GM18858 (cell line): ENCODE measurements at regions not wholly inside any gene's neighbourhood (a gene's known extent, or its start where the extent isn't known, plus 50 kb on each side); places are given as distances from the start of the nearest gene placed in this dataset.

Experiments used
- ATAC-seq: cut with Tn5 transposase; IDR thresholded peaks from one replicate; pipeline ENCODE4 v1.9.1; 2021; ENCODE audit not compliant: unreplicated experiment

- no peak for ATAC-seq
Observed at GRCh38 chr1:239868058-239868832, 223.4 kb upstream of the FMN2 start.

GRCh38 chr1:239870194-239870593 lies 221.5 kb upstream of the FMN2 start:
- no peak for ATAC-seq

- ATAC-seq, result no peak
Observed at GRCh38 chr1:239872626-239873025, 219.1 kb upstream of the FMN2 start.

GRCh38 chr1:239874831-239875230 lies 216.9 kb upstream of the FMN2 start:
- ATAC-seq, result no peak

- ATAC-seq, result no peak
Observed at GRCh38 chr1:239879321-239880170, 212.1 kb upstream of the FMN2 start.

- ATAC-seq, result no peak
Observed at GRCh38 chr1:239882967-239883366, 208.7 kb upstream of the FMN2 start.

- no peak for ATAC-seq
Observed at GRCh38 chr1:239884796-239885195, 206.9 kb upstream of the FMN2 start.

GRCh38 chr1:239886266-239886665 lies 205.4 kb upstream of the FMN2 start:
- no peak for ATAC-seq

GRCh38 chr1:239888639-239889038 lies 203.0 kb upstream of the FMN2 start:
- no peak for ATAC-seq

- ATAC-seq, result no peak
Observed at GRCh38 chr1:239891621-239892358, 199.9 kb upstream of the FMN2 start.

GRCh38 chr1:239892602-239893001 lies 199.1 kb upstream of the FMN2 start:
- no peak for ATAC-seq

GRCh38 chr1:239893127-239893731 lies 198.5 kb upstream of the FMN2 start:
- no peak for ATAC-seq

GRCh38 chr1:239896569-239896968 lies 195.1 kb upstream of the FMN2 start:
- ATAC-seq, result no peak

GRCh38 chr1:239896980-239897379 lies 194.7 kb upstream of the FMN2 start:
- ATAC-seq, result no peak

GRCh38 chr1:239897458-239897857 lies 194.2 kb upstream of the FMN2 start:
- no peak for ATAC-seq

GRCh38 chr1:239898062-239898730 lies 193.5 kb upstream of the FMN2 start:
- peak; percentile 93 for ATAC-seq

- ATAC-seq, result no peak
Observed at GRCh38 chr1:239899747-239900146, 191.9 kb upstream of the FMN2 start.

GRCh38 chr1:239906394-239906793 lies 185.3 kb upstream of the FMN2 start:
- no peak for ATAC-seq

- ATAC-seq, result no peak
Observed at GRCh38 chr1:239909898-239910297, 181.8 kb upstream of the FMN2 start.

- no peak for ATAC-seq
Observed at GRCh38 chr1:239912471-239912870, 179.2 kb upstream of the FMN2 start.
